Large intestine (tissue), 3 donors: ENCODE measurements at regions not wholly inside any gene's neighbourhood (a gene's known extent, or its start where the extent isn't known, plus 50 kb on each side); places are given as distances from the start of the nearest gene placed in this dataset.

Source experiments
- DNase-seq, 2 donors: peaks; one replicate each; pipeline versions ENCODE4 v3.0.0 to v3.0.0-alpha.2; 2013
- H3K27ac ChIP-seq: one replicate; pipeline ENCODE4 v1.5.1; 2013; ENCODE audit warnings: low read length
- H3K27me3 ChIP-seq: 2 replicates; pipeline ENCODE4 v1.6.1; 2013; ENCODE audit warnings: low read length; ENCODE audit not compliant: control insufficient read depth, insufficient read depth
- H3K36me3 ChIP-seq: 2 replicates; pipeline ENCODE4 v1.6.1; 2013; ENCODE audit warnings: low read length; ENCODE audit not compliant: control insufficient read depth, insufficient read depth
- H3K4me1 ChIP-seq: one replicate; pipeline ENCODE4 v1.6.1; 2013; ENCODE audit warnings: low read length; ENCODE audit not compliant: control insufficient read depth, insufficient read depth
- H3K4me3 ChIP-seq: one replicate; pipeline ENCODE4 v1.5.1; 2013; ENCODE audit warnings: low read length
- H3K9me3 ChIP-seq: one replicate; pipeline ENCODE4 v1.6.1; 2013; ENCODE audit warnings: mild to moderate bottlenecking, low read depth, low read length, moderate library complexity; ENCODE audit not compliant: control insufficient read depth
- WGBS: methylation state at CpG from one replicate; pipeline ENCODE4 v1.1.5; 2013; ENCODE audit warnings: low lambda C conversion rate; ENCODE audit not compliant: insufficient coverage; 5-methylcytosine and 5-hydroxymethylcytosine counted together

DNA sequence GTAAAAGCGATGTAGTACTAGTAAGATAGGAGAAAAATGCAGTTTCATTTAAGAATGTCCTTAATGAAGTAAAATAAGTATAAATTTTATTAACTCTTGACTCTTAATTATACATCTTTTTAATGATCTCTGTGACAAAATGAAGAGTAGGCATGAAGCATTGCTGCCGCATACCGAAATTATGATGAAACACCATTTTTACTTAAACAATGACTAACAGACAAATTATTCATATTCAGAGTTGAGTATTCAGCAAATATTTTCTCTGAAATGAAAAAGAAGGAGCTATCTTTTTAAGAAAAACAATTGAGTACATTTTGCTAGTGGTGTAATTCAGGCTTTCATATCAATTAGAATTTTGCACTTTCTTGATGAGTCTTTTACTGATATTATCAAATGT lies 150.6 kb upstream of the DOCK10 start:
- no peaks in the 10 kb centered on the region for H3K27me3 ChIP-seq
- no peaks in the 10 kb centered on the region for H3K4me1 ChIP-seq
- H3K4me3 ChIP-seq = no peak overlapping the region
- WGBS = 100% methylated on average over 1 of the region's 3 CpGs
- H3K9me3 ChIP-seq = no peaks in the 10 kb centered on the region
- H3K27ac ChIP-seq = no peak overlapping the region
- DNase-seq = no peak
- H3K36me3 ChIP-seq = no peaks in the 10 kb centered on the region

DNA sequence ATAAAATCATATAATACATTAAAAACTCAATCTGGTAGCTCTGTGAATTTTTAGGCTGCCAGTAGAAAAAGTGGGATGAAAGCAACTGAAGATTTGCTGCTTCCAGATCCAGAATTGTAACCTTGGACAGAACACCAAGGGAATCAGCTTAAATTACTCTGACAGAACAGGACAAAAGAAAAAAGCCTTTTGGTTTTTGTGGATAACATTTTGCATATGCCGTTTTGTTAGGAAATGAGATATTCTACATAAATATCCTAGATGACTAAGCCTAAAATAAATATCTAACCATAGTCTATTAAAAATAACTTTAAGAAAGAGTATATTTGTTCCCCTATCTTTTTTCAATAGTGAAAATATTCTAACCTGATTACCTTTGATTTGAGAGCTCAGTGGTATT lies 148.7 kb upstream of the DOCK10 start:
- no peaks in the 10 kb centered on the region for H3K9me3 ChIP-seq
- H3K27me3 ChIP-seq = no peaks in the 10 kb centered on the region
- H3K36me3 ChIP-seq = no peaks in the 10 kb centered on the region
- no peak for DNase-seq
- H3K27ac ChIP-seq = no peak overlapping the region
- no peaks in the 10 kb centered on the region for H3K4me1 ChIP-seq
- no peak overlapping the region for H3K4me3 ChIP-seq
- 100% methylated on average over 1 of the region's 1 CpG for WGBS

DNA sequence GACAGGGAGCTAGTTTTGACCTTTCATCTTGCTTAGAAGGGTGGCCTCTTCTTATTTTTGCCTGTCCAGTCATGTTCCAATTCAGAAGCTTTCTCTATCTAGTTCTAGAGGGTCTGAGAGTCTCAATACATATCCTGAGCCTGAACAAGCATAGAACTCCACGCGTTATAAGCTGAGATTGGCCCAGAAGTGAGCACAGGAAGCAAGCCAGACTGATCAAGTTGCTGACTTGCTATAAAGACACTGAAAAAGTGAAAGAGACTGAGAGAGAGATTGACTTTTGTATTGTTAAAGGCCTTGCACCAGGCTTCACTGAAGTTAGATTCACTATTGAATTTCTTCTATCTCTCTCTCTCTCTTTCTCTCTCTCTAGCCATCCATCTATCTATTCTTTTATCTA lies 142.7 kb upstream of the DOCK10 start:
- Histone ChIP-seq H3K4me1 (no peaks in the 10 kb centered on the region), H3K36me3 (no peaks in the 10 kb centered on the region), H3K27ac (no peak overlapping the region), H3K27me3 (no peaks in the 10 kb centered on the region), H3K9me3 (no peaks in the 10 kb centered on the region), H3K4me3 (no peak overlapping the region)
- no peak for DNase-seq
- WGBS = no CpG with 5 or more reads among the region's 2 CpGs

DNA sequence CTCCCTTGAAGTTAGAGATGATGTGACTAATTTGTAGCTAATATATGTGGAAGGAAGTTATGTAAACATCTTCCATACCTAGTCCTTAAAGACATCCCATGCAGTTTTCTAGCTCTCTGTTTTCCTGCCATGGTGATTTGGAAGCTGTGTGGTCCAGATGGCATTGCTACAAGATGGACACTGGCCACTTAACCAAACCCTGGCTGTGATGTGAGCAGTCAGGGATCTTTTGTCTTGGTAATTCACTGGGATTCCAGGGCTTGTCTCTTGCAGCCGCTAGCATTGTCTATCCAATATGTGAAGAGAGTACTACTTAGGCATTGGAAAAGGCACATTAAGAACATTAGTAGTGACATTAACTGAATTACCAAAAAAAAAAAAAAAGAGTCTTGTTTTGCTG lies 139.9 kb upstream of the DOCK10 start:
- 80% methylated on average over 1 of the region's 1 CpG for WGBS
- no peaks in the 10 kb centered on the region for H3K4me1 ChIP-seq
- H3K9me3 ChIP-seq = no peaks in the 10 kb centered on the region
- no peak overlapping the region for H3K27ac ChIP-seq
- H3K27me3 ChIP-seq = no peaks in the 10 kb centered on the region
- no peak for DNase-seq
- H3K36me3 ChIP-seq = no peaks in the 10 kb centered on the region
- H3K4me3 ChIP-seq = no peak overlapping the region

DNA sequence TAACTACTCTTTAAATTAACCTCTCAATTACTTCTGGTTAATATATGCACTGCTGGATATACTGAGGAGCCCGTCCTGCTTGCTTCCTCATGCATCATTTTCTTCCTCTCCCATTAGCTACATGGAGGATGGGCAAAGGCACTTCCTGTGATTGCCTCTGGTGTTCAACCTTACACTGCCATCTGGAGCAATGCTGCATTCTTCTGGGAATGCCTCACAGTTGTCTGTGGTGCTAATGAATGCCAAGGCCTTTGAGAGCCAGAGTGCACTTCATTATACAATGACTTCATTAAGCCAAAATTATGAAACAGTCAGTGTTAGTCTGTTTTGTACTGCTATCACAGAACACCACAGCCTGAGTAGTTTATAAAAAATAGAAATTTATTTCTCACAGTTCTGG lies 134.8 kb upstream of the DOCK10 start:
- Histone ChIP-seq H3K27ac (no peak overlapping the region), H3K36me3 (no peaks in the 10 kb centered on the region), H3K4me1 (no peaks in the 10 kb centered on the region), H3K27me3 (no peaks in the 10 kb centered on the region), H3K9me3 (no peaks in the 10 kb centered on the region), H3K4me3 (no peak overlapping the region)
- DNase-seq = no peak
- 80% methylated on average over 1 of the region's 1 CpG for WGBS

DNA sequence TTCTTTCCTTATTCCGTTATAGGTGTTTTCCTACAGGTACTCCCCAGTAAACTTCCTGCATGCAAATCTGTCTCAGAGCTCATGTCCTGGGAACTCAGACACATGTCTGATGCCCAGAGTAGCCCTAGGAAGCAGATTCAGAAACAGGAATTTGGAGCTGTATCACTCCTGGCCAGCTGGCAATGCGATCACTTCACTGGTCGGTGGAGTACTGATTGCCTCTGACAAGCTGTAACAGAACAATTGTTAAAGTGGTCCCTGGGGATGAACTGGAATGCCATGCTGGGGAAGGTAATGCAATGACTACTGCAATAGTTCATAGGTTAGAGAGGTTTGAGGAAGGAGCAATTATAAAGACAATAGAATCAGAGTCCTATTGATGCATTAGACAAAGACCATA lies 131.6 kb upstream of the DOCK10 start:
- no peaks in the 10 kb centered on the region for H3K9me3 ChIP-seq
- H3K4me3 ChIP-seq = no peak overlapping the region
- no CpG with 5 or more reads among the region's 3 CpGs for WGBS
- H3K27me3 ChIP-seq = no peaks in the 10 kb centered on the region
- DNase-seq = no peak
- H3K36me3 ChIP-seq = no peaks in the 10 kb centered on the region
- no peaks in the 10 kb centered on the region for H3K4me1 ChIP-seq
- H3K27ac ChIP-seq = no peak overlapping the region

DNA sequence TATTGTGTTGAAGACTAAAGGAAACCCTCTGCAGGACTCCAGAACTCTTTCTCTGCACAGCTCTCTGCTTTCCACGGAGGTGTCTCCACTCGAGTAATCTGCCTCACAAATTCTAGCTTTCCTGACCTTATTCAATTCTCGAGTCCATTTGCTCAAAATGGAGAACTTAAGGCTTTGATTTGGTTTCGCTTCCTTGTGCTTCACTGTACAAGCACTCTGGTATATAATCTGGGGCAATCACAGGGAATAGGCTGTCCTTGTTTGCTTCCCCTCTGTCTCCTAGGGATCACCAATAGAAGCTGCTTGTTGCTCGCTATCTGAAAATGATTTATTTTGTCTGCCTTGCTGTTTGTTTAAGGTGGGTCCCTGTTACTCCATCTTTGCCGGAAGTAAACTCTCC lies 129.1 kb upstream of the DOCK10 start:
- WGBS = 80% methylated on average over 3 of the region's 6 CpGs
- Histone ChIP-seq H3K27ac (no peak overlapping the region), H3K36me3 (no peaks in the 10 kb centered on the region), H3K9me3 (no peaks in the 10 kb centered on the region), H3K4me1 (no peaks in the 10 kb centered on the region), H3K4me3 (no peak overlapping the region), H3K27me3 (no peaks in the 10 kb centered on the region)
- DNase-seq = no peak

DNA sequence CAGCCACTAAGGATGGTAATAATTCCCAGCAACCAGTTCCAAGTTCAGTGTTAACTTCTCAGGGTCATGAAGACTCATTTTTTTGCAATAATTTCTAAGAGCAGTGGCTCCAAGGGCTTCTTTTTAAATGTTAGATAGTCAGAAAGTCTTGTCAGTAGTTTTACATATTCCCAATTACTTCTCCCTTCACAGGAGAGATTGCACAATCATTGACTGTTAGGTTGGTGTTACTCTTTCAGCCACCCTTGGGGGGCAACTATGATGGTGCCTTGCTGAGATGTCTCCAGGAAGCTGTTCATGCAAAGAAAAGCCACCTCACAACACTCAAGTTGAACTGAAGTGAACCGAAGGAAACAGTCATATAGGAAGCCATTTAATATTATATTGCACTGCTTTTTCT lies 127.9 kb upstream of the DOCK10 start:
- no peaks in the 10 kb centered on the region for H3K36me3 ChIP-seq
- no CpG with 5 or more reads among the region's 1 CpG for WGBS
- DNase-seq = no peak
- no peaks in the 10 kb centered on the region for H3K27me3 ChIP-seq
- no peaks in the 10 kb centered on the region for H3K9me3 ChIP-seq
- H3K4me3 ChIP-seq = no peak overlapping the region
- no peak overlapping the region for H3K27ac ChIP-seq
- no peaks in the 10 kb centered on the region for H3K4me1 ChIP-seq

DNA sequence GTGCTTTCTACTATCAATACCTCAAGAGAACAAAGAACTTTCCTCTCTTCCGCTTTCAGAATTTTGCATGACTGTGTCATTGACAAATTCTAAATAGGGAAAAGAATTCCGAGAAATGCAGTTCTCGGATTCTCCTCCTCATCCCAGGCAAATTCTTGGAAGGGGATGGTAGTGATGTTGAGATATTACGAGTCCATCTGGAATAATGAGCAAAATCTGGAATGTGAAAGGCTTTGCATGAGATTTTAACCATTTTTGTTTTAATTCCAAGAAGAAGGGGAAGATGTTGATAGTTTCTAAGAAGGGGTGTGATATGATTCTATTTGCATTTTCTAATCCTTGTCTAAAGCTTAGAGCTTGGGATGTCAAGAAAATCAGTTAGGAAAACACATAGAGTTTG lies 127.1 kb upstream of the DOCK10 start:
- Histone ChIP-seq H3K27me3 (no peaks in the 10 kb centered on the region), H3K36me3 (no peaks in the 10 kb centered on the region), H3K4me1 (no peaks in the 10 kb centered on the region), H3K27ac (no peak overlapping the region), H3K9me3 (no peaks in the 10 kb centered on the region), H3K4me3 (no peak overlapping the region)
- no peak for DNase-seq
- WGBS = 87% methylated on average over 4 of the region's 4 CpGs

DNA sequence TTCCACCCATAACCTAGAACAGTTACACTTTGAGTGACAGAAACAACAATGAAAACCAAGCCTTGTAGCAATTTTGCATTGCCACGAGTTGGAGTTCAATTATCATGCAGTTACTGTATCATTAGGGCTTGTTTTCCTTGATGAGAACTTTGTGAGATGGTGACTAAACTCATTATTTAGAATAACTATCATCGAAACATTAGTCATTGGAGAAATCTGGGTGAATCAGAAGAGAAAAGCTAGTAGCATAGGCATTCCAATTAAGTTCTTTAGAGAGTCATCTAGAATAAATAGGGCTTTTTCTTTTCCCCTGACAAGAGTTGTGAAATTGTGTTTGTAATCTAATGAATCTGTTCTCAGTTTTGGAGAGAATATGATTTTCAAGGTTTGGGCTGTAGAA lies 122.8 kb upstream of the DOCK10 start:
- Histone ChIP-seq H3K4me3 (no peak overlapping the region), H3K9me3 (no peaks in the 10 kb centered on the region), H3K36me3 (no peaks in the 10 kb centered on the region), H3K4me1 (no peaks in the 10 kb centered on the region), H3K27ac (no peak overlapping the region), H3K27me3 (no peaks in the 10 kb centered on the region)
- no CpG with 5 or more reads among the region's 2 CpGs for WGBS
- DNase-seq = no peak

DNA sequence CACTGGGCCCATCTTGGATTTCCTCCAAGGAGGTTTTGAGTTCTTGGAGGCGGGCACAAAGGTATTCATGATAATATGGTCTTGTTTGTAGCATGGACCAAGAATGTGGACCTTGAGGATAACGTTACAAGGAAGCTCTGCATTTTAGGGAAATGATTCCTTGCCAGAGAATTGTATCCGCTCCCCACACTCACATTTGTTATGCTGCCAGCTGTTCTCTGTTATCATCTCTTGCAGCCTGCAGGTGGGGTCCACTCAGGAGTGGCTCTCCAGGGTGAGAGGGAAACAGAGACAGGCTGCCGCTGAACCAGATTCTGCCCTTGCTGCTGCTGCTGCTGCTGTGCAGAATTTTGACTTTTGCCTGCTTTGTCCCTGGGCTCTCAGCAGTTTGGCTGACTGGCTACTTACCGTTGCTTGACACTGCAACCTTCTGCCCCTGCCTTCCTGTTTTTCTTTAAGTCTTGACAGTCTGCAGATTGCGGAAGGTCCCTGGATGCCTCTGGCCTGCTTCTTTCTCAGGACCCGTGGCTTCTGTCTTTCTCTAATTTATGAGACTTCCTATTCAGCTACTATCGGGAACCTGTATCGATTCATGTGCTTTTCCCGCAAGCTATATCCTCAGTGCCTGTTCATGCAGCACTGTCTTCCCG lies 122.3 kb upstream of the DOCK10 start:
- Histone ChIP-seq H3K9me3 (no peaks in the 10 kb centered on the region), H3K27ac (no peak overlapping the region), H3K4me3 (no peak overlapping the region), H3K27me3 (no peaks in the 10 kb centered on the region), H3K4me1 (no peaks in the 10 kb centered on the region), H3K36me3 (no peaks in the 10 kb centered on the region)
- DNase-seq = no peak
- WGBS = 37% methylated on average over 2 of the region's 11 CpGs
